Type B pancreatic cell (in vitro differentiated cells): ENCODE measurements at regions not wholly inside any gene's neighbourhood (a gene's known extent, or its start where the extent isn't known, plus 50 kb on each side); places are given as distances from the start of the nearest gene placed in this dataset.

ENCODE experiments used
- DNase-seq: peaks from one replicate; pipeline ENCODE4 v3.0.0; 2021; ENCODE audit warnings: mixed read lengths; ENCODE audit not compliant: unreplicated experiment; ENCODE audit errors: extremely low spot score
- H3K27ac Mint-ChIP-seq: 2 replicates; pipeline ENCODE4 v1.8.0; 2021; ENCODE audit warnings: mild to moderate bottlenecking, mixed read lengths
- H3K27me3 Mint-ChIP-seq: 2 replicates; pipeline ENCODE4 v1.8.0; 2021; ENCODE audit warnings: mixed read lengths
- H3K36me3 Mint-ChIP-seq: 2 replicates; pipeline ENCODE4 v1.8.0; 2021; ENCODE audit warnings: mixed read lengths
- H3K4me1 Mint-ChIP-seq: one replicate; pipeline ENCODE4 v1.8.0; 2021; ENCODE audit warnings: mixed read lengths; ENCODE audit not compliant: unreplicated experiment
- H3K4me3 Mint-ChIP-seq: 2 replicates; pipeline ENCODE4 v1.8.0; 2021; ENCODE audit warnings: mild to moderate bottlenecking, mixed read lengths
- H3K9me3 Mint-ChIP-seq: 2 replicates; pipeline ENCODE4 v1.8.0; 2021; ENCODE audit warnings: mixed read lengths
- TF ChIP-seq, protein P1 (sequence below): fragments of 200-600 bp; sonication (generic); conservative IDR thresholded peaks from 2 replicates; pipeline ENCODE4 v1.5.0; 2021; ENCODE audit warnings: antibody characterized with exemption, mild to moderate bottlenecking

DNA sequence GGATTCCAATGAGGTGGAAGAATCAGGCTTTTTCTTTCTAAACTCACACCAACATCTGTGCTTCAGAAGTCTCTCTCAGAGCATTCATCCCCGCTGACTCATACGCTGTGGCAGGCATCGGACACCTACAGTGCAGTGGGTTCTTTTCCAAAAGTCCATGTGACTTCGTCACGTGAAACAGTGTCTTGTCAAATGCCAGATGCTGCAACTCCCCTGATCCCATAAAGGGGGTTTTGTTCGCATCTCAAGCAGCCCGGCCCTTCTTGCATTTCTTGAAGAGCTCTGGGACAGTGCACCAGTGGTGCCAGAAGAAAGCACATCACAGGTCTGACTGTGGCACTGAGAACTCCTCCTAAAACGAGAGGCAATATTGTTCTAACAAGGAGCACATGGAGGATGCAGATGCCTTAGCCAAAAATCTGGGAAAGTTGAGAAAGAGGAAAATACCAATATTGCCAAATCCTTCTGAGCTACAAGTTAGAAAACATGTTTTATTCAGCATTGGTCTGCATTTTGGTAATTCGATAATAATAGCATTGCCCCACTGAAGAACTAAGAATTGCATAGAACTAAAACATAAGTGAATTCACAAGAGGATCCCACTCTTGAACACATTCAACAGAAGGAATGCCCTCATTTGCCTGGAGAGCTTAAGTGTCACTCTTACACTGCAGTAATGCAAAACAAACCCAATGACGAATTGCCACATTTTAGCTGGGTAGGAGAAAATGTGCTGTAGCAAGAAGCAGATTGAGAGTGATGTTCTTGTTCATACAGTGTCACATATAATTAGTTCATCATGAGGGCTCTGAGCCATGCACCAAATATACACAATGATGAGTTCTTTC lies 204.4 kb downstream of the CXCL12 start:
- H3K9me3 Mint-ChIP-seq: no peaks in the 10 kb centered on the region
- H3K4me1 Mint-ChIP-seq: peaks cover 39% of the 10 kb centered on the region
- DNase-seq: peak; percentile 42
- TF ChIP-seq, protein P1, sequence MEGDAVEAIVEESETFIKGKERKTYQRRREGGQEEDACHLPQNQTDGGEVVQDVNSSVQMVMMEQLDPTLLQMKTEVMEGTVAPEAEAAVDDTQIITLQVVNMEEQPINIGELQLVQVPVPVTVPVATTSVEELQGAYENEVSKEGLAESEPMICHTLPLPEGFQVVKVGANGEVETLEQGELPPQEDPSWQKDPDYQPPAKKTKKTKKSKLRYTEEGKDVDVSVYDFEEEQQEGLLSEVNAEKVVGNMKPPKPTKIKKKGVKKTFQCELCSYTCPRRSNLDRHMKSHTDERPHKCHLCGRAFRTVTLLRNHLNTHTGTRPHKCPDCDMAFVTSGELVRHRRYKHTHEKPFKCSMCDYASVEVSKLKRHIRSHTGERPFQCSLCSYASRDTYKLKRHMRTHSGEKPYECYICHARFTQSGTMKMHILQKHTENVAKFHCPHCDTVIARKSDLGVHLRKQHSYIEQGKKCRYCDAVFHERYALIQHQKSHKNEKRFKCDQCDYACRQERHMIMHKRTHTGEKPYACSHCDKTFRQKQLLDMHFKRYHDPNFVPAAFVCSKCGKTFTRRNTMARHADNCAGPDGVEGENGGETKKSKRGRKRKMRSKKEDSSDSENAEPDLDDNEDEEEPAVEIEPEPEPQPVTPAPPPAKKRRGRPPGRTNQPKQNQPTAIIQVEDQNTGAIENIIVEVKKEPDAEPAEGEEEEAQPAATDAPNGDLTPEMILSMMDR: no peak
- no peak overlapping the region for H3K27ac Mint-ChIP-seq
- H3K27me3 Mint-ChIP-seq: peaks cover 3% of the 10 kb centered on the region
- H3K4me3 Mint-ChIP-seq: no peak overlapping the region
- no peaks in the 10 kb centered on the region for H3K36me3 Mint-ChIP-seq

DNA sequence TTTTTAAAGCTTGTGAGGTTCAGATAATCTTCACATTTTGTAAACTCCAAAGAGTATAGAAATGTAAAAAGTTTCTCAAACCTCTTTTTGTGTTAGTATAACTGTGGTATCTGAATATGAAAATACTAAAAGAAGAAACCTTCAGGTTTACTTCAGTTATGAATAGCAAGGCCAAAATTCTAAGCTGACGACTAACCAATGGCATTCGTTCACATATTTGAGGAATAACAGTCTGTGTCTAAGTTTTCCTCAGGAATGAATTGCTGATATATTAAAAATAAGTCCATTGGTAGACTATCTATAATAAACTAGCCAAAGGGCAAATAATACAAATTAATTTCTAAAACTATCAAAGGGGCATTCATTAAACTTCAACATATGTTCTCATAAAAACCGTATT lies 206.0 kb downstream of the CXCL12 start:
- Mint-ChIP-seq H3K4me1 (peaks cover 44% of the 10 kb centered on the region), H3K27me3 (peaks cover 4% of the 10 kb centered on the region), H3K36me3 (no peaks in the 10 kb centered on the region), H3K27ac (no peak overlapping the region), H3K4me3 (no peak overlapping the region), H3K9me3 (no peaks in the 10 kb centered on the region)
- TF ChIP-seq, protein P1: no peak
- DNase-seq: no peak

DNA sequence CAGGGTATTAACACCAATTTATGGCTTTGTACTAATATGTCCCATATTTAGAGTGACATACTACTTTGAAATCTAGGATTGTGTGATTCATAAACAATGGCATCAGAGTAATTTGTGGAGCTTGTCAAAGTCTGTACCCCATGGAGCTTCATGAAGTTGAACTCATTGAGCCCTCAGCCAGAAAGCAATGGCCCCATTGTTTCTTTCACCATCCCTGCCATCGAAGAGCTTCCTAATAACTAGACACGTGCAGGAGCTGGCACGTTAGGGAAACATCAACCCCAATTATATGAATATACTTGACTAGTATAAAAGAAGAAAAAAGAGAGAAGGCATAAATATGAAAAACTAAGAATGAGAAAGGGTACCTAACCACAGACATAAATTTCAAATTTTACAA lies 206.6 kb downstream of the CXCL12 start:
- peaks cover 45% of the 10 kb centered on the region for H3K4me1 Mint-ChIP-seq
- no peak overlapping the region for H3K27ac Mint-ChIP-seq
- no peak overlapping the region for H3K4me3 Mint-ChIP-seq
- H3K27me3 Mint-ChIP-seq: peaks cover 8% of the 10 kb centered on the region
- H3K36me3 Mint-ChIP-seq: no peaks in the 10 kb centered on the region
- no peaks in the 10 kb centered on the region for H3K9me3 Mint-ChIP-seq
- TF ChIP-seq, protein P1: no peak
- DNase-seq: no peak

DNA sequence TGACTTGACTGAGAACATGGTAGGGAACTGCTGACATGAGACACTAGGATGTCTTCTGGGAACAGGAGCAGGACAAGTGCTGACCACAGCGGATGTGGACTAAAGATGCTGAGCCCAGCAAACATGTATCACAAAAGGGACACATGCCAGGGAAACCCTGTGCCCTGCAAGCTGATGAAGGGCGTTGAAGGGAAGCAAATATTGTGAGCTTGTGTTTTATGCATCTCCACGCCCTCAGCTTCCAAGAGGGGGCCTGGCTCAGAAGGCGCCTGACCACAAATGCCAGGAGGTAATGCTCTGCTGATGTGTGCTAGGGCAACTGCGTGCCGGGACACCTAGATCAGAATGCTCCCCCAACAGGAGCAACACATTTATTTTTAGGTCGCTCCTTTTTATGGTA lies 207.3 kb downstream of the CXCL12 start:
- H3K4me1 Mint-ChIP-seq: peaks cover 44% of the 10 kb centered on the region

DNA sequence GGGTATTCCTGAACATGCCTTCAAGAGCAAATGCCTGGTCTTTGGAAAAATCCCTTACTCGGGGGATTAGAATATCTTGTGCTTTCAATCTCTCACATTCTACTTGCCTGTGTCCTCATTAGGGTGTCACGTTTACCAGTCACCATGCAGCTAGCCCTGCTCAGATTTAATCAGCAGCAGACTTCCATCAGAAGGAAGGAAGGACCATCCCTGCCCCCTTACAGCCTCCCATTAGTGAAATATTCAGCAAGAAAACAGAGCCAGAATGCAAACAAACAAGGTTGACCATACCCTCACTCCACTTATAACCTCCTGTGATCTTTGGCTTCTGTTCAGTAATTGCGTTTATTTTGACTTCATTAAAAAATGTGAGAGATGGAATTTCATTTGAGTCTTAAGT lies 208.6 kb downstream of the CXCL12 start:
- TF ChIP-seq, protein P1: no peak
- H3K4me1 Mint-ChIP-seq: peaks cover 56% of the 10 kb centered on the region
- no peak overlapping the region for H3K4me3 Mint-ChIP-seq
- H3K9me3 Mint-ChIP-seq: no peaks in the 10 kb centered on the region
- peaks cover 12% of the 10 kb centered on the region for H3K27me3 Mint-ChIP-seq
- H3K27ac Mint-ChIP-seq: no peak overlapping the region
- H3K36me3 Mint-ChIP-seq: no peaks in the 10 kb centered on the region
- no peak for DNase-seq

More for the DNA sequence above, 207.3 kb downstream of the CXCL12 start:
- TF ChIP-seq, protein P1: no peak
- no peak for DNase-seq
- Mint-ChIP-seq H3K9me3 (no peaks in the 10 kb centered on the region), H3K27me3 (peaks cover 8% of the 10 kb centered on the region), H3K36me3 (no peaks in the 10 kb centered on the region), H3K27ac (no peak overlapping the region), H3K4me3 (no peak overlapping the region)
